ENCODE measurements at regions not wholly inside any gene's neighbourhood (a gene's known extent, or its start where the extent isn't known, plus 50 kb on each side); places are given as distances from the start of the nearest gene placed in this dataset.
A peak's percentile ranks its signal among the peaks of the same experiment; 100 is the strongest.
"Not testable (repeated sequence)": the region's sequence is repeated elsewhere in the genome, so short reads cannot be mapped to it uniquely, and the experiment has no call there.

DNA sequence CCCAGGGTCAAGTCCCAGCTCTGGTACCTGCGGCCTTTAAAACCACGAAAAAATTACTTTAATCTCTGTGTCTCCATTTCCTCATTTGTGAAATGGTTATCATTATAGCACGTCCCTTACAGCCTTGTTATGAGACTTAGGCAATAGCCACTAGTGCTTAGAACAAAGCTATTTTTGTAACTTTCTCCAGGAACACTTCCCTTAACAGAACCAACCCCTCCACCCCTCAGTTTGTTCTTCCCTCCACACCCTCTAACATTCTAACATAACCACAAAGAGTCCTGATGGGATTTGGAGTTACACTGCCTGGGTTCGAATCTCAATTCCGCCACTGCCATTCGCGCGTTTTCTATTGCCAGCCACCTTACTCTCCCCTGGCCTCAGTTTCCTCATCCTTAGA, 2777.4 kb upstream of the TPTE start:
- DNase-seq: not testable (repeated sequence)

DNA sequence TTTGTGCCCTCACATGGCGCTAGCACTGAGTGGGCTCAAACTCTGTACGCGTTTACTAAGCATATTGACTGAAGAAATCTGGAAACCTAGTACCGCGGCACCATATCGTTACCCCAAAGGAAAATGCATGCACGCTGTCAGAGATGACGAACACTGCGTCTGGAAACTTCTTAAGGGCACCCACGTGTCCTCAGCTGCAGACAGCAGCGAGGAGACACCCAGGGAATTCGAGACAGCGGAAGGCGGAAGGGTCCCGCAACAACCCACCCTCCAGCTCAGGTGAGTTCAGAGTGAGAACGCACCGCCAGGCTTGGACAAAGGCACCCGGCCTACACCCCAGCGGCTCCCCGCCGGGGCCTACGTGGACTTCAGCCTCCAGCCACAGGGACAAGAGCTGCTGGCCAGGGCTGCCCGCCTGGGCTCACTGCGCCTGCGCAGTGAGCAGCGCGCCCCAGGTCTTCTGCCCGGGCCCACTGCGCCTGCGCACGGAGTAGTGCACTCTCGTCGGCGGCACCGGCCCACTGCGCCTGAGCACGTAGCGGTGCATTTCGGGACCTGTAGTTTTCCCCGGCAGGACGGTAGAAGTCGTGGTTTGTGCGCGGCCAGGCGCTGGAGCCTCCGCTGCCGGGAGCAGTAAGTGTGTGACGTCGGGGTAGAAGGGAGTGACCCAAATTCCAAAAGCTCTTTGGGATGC, 2776.8 kb upstream of the TPTE start:
- DNase-seq: not testable (repeated sequence)

DNA sequence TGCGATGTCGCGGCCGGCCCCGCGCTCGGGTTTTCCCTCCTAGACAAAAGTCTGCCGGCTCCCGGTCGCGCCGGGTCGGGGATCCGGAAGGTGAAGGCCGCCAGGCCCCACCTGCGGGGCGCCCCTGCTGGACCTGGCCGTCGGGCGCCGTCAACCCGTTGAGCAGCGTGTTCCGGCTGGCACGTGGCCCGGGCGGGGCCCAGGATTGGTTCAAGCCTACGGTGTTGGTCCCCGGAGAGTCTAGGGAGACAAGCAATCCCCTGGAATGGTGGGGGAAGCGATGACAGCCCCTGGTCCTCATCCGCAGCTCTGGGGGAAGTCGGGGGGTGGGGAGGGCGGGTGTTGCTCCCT, 2776.3 kb upstream of the TPTE start:
- not testable (repeated sequence) for DNase-seq

DNA sequence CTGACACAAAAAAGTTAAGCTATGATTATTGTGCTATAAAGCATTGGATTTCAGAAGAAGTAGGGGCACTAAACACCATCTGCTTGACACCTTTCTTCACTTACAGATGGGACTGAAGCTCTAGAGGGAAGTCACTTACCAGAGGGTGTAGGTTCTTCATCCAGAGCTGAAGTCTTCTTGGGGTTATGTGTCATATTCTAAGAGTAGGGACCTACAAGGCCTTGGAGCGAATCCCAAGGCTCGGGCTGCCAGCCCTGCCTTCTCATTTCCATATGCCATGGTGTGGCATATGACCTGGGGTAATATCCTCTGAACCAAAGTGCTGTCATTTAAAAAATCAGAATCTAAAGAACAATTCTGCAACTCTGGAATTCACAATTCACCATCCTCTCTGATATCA, 2773.4 kb upstream of the TPTE start:
- not testable (repeated sequence) for DNase-seq

DNA sequence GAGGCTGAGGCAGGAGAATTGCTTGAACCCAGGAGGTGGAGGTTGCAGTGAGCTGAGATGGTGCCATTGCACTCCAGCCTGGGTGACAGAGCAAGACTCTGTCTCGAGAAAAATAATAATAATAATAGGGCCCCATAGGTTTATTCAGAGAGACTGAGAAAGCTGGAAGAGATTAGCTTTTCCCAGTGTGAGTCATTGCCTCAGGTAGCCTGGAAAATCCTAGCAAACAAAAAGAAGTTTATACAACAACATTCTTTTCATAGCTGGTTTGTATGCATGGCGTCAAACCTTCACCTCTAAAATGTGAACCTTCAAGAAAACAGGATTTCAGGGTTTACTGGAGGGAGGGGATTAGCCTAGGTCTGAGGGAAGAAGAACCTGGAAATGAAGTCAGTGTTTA, 2768.8 kb upstream of the TPTE start:
- DNase-seq: not testable (repeated sequence)

DNA sequence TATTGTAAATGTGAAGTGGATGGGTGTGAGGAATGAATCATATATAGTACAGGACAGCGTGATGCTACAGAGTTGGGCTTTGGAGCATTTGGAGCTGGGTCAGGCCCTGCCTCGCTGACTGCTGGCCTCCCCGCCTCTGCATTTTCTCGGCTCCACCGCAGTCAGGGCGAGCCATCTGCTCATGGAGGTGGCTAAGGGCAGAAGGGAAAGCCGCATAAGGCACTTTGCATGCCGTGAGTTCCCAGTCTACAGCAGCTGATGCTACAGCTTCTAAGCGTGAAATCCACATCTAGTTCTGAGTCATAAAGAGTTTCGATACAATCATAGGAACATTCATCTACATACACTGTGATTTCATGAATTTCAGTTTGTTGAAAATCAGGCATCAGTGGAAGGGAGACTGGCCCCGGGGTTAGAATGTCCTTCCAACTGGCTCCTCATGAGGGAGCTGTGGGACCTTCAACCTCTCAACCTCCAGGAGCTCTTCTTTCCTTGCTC, 2768.0 kb upstream of the TPTE start:
- peak; percentile 52 for DNase-seq

DNA sequence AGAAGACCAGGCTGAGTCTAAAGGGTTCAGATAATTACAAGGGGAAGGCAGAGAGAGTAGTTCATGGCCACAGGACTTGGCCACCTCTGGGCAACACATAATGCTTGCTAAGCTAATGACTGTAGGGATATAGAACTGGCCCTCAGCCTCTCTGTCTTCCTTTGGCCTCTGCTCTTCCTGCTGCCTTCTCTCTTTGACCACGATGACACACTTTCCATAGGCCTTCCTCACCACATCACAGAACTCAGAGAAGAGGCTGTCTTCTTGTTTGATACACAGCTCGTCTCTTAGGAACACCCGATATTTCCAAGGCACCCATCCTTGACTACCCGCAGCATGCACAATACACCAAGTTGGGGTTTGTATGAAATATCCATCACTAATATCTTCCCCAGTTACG, 2751.4 kb upstream of the TPTE start:
- DNase-seq: not testable (repeated sequence)

DNA sequence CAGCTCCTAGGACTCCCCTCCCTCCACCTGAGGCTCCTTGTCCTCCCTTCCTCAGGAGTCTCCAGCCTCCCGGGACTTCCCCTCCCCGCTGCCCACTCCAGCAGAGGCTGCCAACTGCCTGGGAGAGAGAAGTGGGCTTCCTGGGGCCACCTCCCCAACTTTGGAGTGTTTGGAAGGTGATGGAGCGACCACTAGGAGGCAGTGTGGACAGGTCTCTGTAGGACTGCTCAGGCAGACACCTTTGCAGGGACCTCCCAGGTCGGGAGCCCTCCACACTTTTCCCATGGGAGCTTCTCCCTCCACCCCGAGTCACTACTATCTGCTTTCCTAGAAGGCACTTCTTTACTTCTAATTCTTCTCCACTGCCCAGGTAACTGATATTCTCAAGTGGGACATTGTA, 2747.2 kb upstream of the TPTE start:
- not testable (repeated sequence) for DNase-seq

DNA sequence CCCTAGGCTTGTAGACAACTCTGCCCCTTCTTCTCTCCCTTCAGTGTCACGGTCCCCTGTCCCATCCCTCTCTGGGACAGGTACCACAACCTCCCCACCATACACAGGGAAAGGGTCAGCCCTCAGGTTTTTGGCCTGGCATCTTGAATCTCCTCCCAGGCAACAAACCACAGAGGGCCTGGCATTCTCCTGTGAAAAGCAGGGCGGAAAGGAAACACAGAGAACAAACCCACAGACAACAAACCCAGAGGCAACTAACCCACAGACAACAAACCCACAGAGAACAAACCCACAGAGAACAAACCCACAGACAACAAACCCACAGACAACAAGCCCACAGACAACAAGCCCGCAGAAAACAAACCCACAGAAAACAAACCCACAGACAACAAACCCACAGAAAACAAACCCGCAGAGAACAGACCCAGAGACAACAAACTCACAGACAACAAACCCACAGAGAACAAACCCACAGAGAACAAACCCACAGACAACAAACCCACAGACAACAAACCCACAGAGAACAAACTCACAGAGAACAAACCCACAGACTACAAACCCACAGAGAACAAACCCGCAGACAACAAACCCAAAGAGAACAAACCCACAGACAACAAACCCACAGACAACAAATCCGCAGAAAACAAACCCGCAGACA, 2745.9 kb upstream of the TPTE start:
- peak; percentile 49 for DNase-seq

DNA sequence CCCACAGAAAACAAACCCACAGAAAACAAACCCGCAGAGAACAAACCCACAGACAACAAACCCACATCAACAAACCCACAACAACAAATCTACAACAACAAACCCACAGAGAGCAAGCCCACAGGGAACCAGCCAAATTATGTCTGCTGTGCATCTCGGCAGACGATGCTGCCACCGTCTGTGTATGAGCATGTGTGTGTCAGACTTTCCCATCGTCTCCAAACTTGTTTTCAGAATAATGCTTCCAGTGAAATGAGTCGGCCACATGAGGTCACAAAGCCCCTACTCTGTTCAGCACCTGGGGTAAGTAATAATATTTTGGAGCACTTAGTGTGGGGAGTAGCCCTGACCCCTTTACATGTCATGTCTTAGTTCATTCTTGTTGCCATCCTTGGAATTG, 2745.3 kb upstream of the TPTE start:
- DNase-seq: not testable (repeated sequence)

DNA sequence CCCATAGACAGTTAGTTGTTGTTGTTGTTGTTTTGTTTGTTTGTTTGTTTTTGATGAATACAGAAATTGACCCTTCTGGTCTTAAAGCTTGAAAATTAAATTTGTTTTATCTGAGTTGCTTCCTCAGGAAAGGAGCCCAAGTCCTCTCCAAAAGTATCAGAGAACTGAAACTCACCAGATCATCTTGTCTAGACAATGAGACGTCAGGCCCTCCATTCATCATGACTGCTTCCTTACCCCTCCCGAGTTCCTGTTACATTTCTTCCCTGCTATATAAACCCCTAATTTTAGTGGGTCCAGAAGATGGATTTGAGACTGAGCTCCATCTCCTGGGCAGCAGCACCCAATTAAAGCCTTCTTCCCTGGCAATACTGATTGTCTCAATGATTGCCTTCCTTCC, 2744.8 kb upstream of the TPTE start:
- DNase-seq: not testable (repeated sequence)

DNA sequence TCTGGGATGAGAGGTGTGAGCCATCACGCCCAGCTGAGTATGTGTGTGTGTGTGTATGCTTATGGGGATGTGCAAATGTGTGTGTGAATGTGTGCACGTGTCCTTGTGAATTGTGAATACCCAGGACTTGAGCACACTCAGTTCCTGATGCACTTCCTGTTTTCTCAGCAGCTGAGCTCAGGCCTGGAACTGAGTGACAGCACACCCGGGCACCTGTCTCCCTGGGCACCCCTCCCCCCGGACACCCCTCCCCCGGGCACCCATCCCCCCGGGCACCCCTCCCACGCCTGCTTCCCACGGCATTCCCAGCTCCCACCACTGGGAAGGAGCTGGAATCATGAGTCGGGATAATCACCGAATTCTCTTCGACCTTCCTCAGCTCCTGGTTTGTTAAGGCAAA, 2744.1 kb upstream of the TPTE start:
- not testable (repeated sequence) for DNase-seq

DNA sequence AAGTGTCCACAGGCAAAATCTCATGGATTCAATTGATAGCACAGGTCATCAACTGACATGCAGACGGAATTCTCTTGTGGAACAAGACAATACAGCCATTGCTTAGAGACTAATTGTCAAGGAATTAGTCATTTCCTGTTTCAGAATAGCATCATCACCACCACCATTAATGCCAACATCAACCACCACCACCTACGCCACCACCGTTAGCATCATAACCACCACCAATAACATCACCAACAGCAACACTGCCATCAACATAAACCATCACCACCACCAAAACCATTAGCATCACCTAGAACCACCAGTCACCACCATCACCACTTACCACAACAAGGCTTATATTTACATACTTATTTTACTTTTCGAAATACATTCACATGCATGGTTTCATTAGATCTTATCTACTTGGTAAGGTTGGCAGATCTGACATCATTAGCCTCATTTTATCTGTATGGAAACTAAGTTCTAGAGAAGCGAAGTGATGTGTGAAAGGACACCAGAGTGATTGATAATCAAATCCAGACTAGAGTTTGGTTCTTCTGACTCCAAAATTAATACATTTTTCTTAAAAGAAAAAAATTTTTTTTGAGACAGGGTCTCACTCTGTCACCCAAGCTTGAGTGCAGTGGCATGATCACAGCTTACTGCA, 2733.8 kb upstream of the TPTE start:
- not testable (repeated sequence) for DNase-seq

DNA sequence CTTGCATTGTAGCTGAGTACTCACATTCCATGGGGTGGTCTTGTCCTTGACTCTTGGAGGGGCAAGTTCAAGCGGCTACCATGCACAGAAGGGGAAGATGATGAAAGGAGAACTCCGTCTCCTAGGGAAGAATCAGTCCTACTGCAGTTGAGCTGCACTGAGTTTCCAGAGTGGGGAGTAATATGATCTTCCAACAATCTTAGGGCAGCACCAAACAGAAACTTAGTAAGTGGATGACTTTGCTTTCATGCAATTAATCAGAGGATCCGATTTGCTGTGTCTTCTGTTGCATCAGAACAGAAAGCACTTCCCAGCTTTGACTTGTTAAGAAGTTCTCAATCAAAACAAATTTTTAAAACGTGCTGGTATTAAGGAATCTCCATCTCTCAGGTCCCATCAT, 2727.6 kb upstream of the TPTE start:
- not testable (repeated sequence) for DNase-seq

DNA sequence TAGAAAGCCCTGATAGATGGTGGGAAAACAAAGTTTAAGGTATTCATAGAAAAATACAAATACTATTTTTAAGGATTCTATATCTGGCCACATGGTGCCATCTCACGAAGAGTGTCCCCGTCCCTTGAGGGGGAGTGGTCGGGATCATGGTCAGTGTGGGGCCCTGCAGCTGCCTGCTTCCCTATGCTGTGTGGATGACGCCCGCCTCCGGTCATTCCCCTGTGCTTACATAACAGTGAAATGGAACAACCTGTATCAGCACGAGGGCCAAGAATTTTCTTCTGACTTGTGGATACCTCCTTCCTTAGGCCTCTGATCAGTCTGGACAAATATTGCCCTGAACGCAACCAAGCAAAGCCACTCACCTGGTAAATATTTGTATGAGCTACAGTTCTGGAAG, 2724.1 kb upstream of the TPTE start:
- not testable (repeated sequence) for DNase-seq

DNA sequence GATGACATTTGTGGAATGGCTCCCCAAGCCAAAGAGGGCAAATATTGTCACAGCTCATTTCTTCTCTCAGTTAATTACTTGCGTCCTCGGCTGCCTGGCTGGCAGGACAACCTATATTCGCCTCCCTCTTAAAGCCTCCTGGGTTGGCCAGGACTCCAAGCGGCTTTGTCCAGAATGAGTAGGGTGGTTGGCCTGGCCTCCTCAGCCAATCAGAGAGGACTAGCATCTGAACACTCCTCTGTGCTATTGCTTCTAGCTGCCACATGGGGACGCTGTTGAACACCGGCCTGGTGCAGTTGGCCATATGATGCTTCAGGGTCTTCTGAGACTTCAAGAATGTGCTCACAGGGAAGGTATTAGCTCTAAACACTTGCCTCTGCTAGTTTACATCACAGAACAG, 2722.9 kb upstream of the TPTE start:
- peak; percentile 45 for DNase-seq

DNA sequence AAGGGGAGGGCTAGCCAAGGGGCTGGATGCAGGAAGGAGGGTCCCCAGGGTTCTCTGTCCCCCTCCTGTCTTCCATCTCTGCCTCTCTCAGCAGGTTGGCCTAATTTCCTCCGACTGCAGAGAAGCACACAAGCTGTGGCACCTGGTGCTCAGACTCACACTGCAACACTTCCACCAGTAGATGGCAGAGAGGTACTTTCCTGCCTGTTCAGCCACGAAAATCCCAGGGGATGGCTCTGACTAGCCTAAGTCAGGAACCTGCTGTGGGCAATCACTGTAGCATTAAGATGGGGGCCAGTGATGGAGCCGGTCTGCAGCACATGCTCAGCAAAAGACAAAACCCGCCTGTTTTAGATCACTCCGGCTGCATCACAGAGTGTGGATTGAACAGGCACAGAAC, 2721.7 kb upstream of the TPTE start:
- not testable (repeated sequence) for DNase-seq

DNA sequence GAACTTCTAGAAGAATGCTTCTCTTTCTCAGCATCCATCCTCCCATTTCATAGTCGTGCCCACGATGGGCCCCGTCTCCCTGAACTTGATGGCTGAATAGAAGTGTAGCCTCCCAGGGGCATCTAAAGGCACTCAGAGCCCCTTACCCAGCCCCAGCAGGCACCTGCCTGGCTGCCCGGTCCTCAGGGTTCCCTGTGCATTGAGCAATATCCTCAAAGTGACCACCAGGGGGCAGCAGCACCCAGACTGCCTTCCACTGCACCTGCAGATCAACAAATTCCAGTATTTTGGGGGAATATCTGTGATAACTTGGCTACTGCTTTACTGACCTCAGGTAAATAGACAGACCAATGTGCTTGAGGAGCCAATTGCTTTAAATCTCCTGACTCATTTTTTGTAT, 2707.9 kb upstream of the TPTE start:
- not testable (repeated sequence) for DNase-seq

DNA sequence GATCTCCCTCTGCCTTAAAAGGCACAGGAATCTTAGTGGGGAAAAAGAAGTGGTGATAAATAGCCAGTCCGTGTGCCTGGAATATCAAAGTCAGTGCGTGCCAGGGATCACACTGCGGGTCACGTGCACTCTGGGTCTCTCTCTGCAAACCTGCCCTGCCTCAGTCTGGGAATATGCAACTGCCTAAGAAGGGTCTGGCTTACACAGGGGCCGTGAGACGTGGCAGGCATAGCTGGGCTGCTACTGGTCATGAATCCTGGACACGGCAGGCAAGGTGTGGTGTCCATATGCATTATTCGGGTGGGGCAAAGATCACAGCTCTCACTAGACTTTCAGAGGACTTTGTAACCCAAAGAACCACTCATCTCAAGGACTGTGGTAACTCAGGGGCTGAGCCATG, 2704.4 kb upstream of the TPTE start:
- not testable (repeated sequence) for DNase-seq

DNA sequence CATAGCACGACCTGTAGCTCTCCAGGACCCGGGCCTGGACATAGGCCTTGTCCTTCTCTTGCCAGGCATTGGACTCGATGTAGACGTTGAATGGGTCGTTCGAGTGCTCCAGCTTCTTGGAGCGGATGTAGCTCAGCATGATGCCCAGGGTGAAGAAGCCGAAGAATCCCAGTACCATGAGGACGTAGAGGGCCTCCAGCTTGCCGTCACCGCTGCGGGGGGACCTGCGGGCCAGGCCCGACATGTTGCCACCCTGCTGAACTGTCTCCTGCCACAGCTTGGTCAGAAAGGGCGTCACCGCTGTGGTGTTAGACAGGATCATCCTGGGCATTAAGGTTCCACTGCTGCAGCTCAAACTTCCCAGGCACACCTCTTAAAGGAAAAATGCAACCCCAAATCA, 2702.1 kb upstream of the TPTE start:
- not testable (repeated sequence) for DNase-seq

DNA sequence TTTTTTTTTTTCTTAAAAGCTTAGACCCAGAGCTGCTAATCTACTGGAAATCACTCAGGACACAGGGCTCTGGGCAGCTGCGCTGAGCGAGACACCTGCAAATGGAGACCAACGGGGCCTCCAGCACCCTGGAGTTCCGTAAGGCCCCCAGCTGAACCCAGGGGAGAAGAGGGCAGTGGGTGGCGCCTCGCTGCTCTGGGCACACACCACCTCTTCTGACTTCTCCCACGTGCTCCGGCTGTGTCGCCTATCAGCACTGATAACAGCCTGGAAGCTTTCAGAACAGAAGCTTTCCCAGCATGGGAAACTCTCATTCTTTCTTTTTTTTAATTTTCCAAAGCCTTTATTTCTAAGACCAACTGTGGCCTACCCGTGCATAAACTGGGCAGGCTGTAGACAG, 2695.8 kb upstream of the TPTE start:
- not testable (repeated sequence) for DNase-seq

DNA sequence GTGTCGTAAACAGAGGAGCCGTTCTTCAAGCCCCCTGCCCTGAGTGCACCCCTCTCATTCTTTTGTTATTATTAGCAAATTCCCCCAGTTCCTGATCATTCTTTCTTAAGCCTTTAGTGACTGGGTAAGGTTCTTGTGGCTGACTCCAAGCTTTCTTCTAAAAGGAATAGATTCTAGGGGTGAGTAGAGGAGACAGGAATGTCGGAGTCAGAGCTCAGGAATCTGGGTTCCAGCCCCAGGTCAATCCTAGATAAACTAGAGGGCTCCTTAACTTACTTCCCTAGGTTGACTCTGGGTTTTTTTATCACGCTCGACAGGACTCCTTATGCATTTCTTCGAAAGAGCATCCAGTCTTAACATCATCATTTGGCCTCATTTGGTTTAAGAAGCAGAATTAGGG, 2695.2 kb upstream of the TPTE start:
- DNase-seq: not testable (repeated sequence)

DNA sequence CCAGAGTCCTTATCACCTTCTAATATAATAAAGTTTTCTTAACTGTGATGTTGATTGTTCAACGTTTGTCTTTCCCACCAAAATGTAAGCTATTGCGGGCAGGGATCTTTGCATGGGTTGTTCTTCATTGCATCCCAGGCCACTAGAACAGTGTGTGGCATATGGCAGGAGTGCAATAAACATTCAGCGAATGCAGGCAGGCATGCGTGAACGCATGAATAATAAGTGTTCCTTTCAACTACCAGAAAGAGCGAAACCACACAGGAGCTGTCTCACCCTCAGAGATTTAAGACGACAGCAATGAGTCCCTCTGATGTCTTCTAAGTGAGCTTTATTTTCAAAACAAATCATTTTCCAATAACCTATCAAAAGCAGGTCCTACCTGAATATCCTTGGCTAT, 2693.1 kb upstream of the TPTE start:
- DNase-seq: not testable (repeated sequence)

DNA sequence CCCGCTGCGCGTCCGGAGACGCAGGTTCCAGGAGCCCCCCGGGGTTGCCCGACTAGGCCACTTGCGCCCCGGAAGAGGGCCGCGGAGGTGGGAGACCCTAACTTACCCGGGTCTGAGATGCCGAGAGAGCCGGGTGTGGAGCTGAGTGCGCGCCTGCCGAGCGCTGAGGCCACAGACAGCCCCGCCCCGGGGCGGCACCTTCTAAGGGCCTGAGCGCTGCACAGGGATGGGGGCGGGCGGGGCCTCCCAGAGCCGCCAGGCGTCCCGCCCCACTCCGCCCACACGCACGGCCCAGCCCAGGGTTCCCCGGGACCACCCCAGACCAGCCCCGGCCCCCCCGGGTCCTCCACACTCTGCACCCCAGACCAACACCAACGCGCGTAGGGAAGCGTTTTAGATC, 2692.0 kb upstream of the TPTE start:
- DNase-seq: not testable (repeated sequence)

Data from activated CD8-positive, alpha-beta memory T cell treated with anti-CD3 and anti-CD28 coated beads, Interleukin-2, amount 50 U/mL, for 48 hours (primary cell).